ENCODE measurements at regions not wholly inside any gene's neighbourhood (a gene's known extent, or its start where the extent isn't known, plus 50 kb on each side); places are given as distances from the start of the nearest gene placed in this dataset.
"Not testable (repeated sequence)": the region's sequence is repeated elsewhere in the genome, so short reads cannot be mapped to it uniquely, and the experiment has no call there.

GRCh38 chr13:50130123-50130946, 115.1 kb downstream of the KCNRG start:
- DNase-seq (ENCODE audit: low read depth), result no peak

- no peak for DNase-seq (ENCODE audit: low read depth)
These were observed 117.0 kb downstream of the KCNRG start for GRCh38 chr13:50131920-50132903.

GRCh38 chr13:50132904-50133357, 117.7 kb downstream of the KCNRG start:
- no peak for DNase-seq (ENCODE audit: low read depth)

- DNase-seq (ENCODE audit: low read depth), result no peak
These were observed 118.2 kb downstream of the KCNRG start for GRCh38 chr13:50133358-50133953.

GRCh38 chr13:50136226-50136625, 121.0 kb downstream of the KCNRG start:
- DNase-seq (ENCODE audit: low read depth), result no peak

DNA sequence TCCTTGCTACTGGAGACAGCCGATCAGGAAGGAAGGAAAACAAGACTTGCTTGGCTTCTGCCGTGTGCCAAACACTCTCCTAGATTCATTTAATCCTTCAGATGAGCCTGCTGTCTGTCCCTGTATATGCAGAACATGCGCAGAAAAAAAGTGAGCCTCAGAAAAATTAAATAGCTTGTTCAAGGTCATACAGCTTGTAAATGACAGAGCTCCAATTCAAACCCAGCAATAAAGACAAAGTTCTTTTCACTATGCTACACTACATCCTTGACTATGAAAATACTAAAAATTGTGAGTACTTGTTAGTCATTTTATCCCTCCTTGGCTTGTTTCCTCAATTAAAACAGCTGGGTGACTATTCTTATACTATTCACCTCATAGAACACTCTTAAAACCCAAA, 121.4 kb downstream of the KCNRG start:
- DNase-seq (ENCODE audit: low read depth), result no peak

DNA sequence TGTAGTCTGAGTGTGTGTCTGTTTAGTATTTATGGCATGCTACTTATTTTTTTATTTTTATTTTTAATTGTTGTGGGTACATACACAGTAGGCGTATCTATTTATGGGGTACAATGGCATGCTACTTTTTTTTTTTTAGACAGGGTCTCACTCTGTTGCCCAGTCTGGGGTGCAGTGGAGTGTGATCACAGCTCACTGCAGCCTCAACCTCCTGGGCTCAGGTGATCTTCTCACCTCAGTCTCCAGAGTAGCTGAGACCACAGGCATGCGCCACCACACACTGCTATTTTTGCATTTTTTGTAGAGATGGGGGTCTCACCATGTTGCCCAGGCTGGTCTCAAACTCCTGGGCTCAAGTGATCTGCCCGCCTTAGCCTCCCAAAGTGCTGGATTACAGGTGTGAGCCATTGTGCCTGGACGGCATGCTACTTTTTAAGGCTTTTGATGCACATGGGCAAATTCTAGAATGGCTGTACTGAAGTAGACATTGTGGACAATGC, 124.2 kb downstream of the KCNRG start:
- DNase-seq (ENCODE audit: low read depth), result not testable (repeated sequence)

- DNase-seq (ENCODE audit: low read depth), result no peak
These were observed 124.9 kb downstream of the KCNRG start for GRCh38 chr13:50140153-50140552.

DNA sequence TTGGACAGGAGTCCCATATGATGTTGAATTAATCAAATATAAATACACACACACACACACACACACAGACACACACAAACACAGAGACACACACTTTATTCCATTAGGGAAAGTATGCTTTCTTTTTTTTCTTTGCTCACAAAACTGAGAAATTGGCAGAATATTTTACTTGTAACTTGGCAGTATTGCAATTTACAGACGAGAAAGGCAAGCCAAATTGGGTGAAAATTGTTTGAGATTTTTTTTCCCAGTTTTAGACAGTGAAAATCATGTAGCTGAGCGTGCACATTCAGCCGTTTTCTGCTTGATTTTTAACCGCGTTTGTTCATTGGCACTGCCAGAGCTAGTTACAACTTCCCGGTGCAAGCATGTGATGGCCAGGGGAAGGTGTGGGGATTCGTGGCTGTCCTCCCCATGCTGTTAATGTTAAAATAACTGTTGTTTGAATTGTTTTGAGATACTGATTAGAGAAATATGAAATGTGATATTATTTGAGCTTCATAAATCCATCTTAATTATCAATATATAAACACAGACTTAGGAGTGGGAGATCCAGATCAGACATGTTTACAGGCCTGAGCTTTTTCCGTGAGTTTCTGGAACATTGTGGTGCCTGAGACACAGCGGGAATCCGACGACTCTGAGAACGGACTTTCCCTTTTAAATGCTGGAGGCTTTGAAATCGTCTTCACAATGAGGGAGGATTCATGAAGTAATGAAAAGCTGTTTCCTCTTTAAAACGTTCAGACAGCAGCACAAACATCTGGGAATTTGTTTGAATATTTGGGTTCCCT, 125.5 kb downstream of the KCNRG start:
- no peak for DNase-seq (ENCODE audit: low read depth)

- no peak for DNase-seq (ENCODE audit: low read depth)
These were observed 126.2 kb downstream of the KCNRG start for GRCh38 chr13:50141375-50141975.

DNA sequence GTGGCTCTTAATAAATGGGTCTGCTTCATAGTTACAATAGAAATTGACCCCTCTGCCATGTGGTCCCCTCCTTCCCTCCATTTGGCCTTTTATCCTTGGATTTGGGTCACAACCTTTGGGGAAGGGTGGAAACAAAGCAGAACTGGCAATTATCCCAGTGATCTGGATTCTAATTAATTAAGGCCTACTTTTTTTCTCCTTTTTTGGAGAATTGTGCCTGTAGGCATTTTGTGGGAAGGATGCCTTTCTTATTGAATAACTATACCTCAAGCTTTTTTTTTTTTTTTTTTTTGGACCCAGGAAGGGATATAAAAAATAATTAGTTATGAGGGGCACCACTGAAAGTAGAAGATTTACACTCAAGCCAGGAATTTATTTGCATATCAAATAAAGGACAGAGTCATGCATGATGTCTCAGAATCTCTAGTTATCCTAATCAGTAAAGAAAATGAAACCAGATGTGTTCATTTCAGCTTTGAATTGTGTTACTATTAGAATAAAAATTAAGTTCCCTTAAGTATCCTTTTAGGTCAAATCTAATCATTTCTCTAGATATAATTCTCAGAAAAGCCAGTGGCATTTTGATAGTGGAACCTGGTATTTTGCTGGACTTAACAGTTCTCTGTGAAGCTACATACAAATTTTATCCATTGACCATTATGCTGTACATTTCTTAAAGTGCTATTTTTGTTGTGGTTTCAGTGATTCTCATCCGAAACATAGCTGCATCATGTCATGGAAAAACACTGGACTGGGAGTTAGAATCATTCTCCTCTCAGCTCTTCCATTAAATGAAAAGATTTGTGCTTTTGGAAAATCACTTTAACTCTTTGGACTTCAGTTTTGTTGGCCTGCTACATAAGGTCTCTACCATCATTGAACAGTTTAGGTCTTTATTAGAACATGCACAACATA, 129.3 kb downstream of the KCNRG start:
- no peak for DNase-seq (ENCODE audit: low read depth)

DNA sequence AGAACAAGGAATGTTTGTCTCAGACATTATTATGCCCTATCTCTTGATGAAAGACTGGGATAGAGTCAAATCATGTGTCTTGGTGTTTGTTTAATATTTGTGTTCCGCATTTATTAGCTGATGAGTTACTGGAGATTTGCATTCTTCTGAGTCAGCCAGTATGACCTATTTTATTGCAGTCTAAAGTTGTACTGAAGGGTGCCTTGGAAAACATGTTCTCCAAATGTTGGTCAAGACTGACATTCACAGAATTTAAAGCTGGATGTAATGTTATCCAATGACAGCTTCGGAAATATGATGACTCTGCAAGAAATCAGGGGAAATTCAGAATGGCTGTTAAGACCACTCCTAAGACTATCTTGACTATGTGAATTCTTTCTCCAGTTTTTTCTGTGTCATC, 134.0 kb downstream of the KCNRG start:
- DNase-seq (ENCODE audit: low read depth), result no peak

- DNase-seq (ENCODE audit: low read depth), result no peak
These were observed 134.7 kb downstream of the KCNRG start for GRCh38 chr13:50149932-50150331.

- no peak for DNase-seq (ENCODE audit: low read depth)
These were observed 137.0 kb downstream of the KCNRG start for GRCh38 chr13:50152224-50152623.

DNA sequence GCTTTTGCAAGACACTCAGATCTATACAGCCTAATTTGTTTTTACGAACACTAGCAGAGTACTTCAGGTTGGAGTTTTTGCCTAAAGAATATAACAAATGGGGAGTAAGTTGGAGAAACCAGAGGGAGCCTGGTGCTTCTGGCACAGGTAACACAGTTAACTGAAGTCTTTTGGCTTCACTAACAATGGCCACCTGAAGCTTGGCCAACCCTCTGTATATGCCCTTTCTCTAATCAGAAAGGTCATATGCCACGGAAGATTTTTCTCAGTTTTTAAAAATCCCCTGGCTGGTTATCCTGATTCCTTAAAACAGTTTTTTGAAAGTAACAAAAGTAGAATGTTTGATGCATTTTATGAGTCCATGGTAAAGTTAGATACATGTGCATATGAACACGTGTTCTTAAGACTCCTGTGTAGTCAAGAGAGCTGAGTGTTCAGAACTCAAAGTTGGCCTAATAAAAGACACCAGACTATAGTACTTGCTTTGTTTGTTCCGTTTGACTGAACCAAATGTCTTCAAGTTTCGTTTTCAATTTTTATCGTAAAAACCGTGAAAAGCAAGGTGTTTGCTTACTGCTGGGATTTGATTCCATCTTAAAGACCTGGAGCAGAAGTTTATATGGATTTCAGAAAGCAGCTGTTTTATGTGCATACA, 137.5 kb downstream of the KCNRG start:
- DNase-seq (ENCODE audit: low read depth), result no peak

DNA sequence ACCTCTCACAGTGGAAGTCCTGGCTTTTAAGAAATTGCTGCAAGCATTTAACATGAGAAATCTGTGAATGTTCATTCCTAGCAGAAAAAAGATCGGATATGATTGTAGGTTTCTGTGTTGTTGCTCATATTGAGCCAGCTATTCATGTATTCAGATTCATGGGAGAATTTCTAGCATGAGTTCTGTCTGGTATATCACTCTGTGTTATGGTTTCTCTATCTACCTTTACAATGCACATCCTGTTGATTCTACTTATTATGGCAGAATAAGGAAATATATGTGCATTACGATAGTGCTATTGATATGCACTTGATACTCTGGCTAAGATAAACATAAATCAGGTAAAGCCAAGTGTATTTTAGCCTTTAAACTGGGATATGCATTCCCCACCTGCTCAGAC, 138.2 kb downstream of the KCNRG start:
- DNase-seq (ENCODE audit: low read depth), result no peak

DNA sequence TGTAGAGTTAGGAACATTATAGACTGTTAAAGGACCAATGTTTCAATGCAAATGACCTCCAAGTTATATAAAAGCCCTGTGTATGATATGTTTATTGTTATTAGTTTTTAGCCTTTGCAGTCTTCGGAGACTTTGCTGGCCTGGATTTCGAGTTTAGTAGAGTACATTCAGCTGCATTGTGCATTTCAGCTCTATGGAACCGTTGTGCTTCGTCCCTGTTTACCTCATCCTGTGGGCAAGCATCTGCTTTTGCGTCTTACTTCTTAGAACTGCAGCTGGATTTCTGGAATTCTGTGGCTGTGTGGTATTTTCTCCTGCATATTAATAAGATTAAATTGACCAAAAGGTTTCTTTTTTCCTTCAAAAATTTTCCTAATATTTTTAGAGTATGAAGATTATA, 138.6 kb downstream of the KCNRG start:
- DNase-seq (ENCODE audit: low read depth), result no peak

GRCh38 chr13:50154697-50155096, 139.5 kb downstream of the KCNRG start:
- DNase-seq (ENCODE audit: low read depth), result no peak

GRCh38 chr13:50156140-50156539, 140.9 kb downstream of the KCNRG start:
- no peak for DNase-seq (ENCODE audit: low read depth)

Measured in activated T-cell treated with anti-CD3 and anti-CD28 coated beads for 1 hour (primary cell).